ENCODE measurements at regions not wholly inside any gene's neighbourhood (a gene's known extent, or its start where the extent isn't known, plus 50 kb on each side); places are given as distances from the start of the nearest gene placed in this dataset.

DNA sequence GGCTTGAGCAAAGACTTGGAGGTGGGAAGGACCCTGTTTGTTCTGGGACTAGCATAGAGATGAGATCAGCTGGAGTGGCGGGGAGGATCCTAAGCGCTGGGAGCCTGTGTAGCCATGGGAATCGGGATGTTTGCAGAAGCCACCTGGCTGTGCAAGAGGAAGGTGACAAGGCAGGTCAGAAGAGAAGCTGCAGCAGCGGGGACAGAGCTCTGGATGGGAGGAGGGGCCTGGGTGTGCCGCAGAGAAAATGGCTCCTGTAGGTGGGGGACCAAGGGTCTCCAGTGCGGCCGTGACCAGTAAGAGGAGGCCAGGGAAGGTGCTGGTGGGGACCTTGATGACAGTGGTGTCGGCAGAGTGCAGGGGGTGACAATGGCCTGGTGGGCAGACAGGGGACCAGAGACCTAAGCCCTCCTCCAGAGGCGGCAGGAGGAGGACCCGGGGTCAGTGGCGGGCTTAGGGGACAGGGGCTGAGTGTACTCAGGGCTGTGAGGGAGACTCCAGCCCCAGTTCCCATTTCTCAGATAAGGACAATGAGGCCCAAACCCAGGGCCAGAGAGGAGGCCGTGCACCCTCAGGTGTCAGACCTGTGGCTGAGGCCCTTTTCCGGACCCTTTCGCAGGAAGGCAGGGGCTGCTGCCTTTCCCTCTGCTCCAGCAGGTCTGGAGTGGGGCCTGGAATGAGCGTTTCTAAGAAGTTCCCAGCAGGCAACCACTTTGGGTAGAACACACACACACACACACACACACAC, 206.6 kb upstream of the RTL1 start:
- H3K4me2 ChIP-seq (ENCODE audit: low read depth, low read length) = no peak overlapping the region
- no peak overlapping the region for H2AFZ ChIP-seq (ENCODE audit: low read length)
- no peak overlapping the region for H3K4me3 ChIP-seq (replicated peaks in 1 of 3; ENCODE audit: insufficient read depth in 1 of 3, low read depth in 2 of 3, low read length in 3 of 3)
- no peak overlapping the region for H3K27ac ChIP-seq (ENCODE audit: extremely low read length, insufficient read depth, low read length)
- H3K4me1 ChIP-seq (ENCODE audit: insufficient read depth, low read length) = no peaks in the 10 kb centered on the region
- intact Hi-C loops (cut with micrococcal nuclease; ENCODE audit: unreplicated experiment) = no loop called here
- no peaks in the 10 kb centered on the region for H4K20me1 ChIP-seq (ENCODE audit: insufficient read depth, low read length)
- no peaks in the 10 kb centered on the region for H3K36me3 ChIP-seq (replicated peaks in 1 of 2; ENCODE audit: control insufficient read depth in 1 of 2, insufficient read depth in 2 of 2, low read length in 2 of 2)
- peaks cover 4 to 35% of the 10 kb centered on the region in 2 experiments; a peak in 4 of 5 replicates for H3K27me3 ChIP-seq (ENCODE audit: control insufficient read depth in 1 of 2, insufficient read depth in 2 of 2, low read length in 2 of 2)
- no peaks in the 10 kb centered on the region for H3K79me2 ChIP-seq (ENCODE audit: insufficient read depth, low read length)
- BruUV-seq (replicated peaks) = no TSS peak
- ChIA-PET POLR2A (no interaction called here), CTCF (ENCODE audit: low intra/inter-chr PET ratio, low total read pairs) (no interaction called here)
- 46% methylated on average over 11 of the region's 15 CpGs for WGBS (ENCODE audit: low lambda C conversion rate)
- FAIRE-seq = no peak
- no peak overlapping the region for H3K9ac ChIP-seq (ENCODE audit: insufficient read depth, low read depth, low read length)
- no peak for DNase-seq (ENCODE audit: low spot score)
- no peak for ATAC-seq
- no peaks in the 10 kb centered on the region for H3K9me3 ChIP-seq (ENCODE audit: low read length)
- TF ChIP-seq ZNF75D (CRISPR knock-in tag; IDR thresholded peaks at IDR 0.05; ENCODE audit: borderline replicate concordance) (no peak), NCOR1 (IDR thresholded peaks at IDR 0.05; ENCODE audit: borderline replicate concordance, low read length) (no peak), ZNF777 (CRISPR knock-in tag; IDR thresholded peaks at IDR 0.05) (no peak), TRIM24 (CRISPR knock-in tag; IDR thresholded peaks at IDR 0.05) (no peak)
- TF ChIP-seq, protein P1, sequence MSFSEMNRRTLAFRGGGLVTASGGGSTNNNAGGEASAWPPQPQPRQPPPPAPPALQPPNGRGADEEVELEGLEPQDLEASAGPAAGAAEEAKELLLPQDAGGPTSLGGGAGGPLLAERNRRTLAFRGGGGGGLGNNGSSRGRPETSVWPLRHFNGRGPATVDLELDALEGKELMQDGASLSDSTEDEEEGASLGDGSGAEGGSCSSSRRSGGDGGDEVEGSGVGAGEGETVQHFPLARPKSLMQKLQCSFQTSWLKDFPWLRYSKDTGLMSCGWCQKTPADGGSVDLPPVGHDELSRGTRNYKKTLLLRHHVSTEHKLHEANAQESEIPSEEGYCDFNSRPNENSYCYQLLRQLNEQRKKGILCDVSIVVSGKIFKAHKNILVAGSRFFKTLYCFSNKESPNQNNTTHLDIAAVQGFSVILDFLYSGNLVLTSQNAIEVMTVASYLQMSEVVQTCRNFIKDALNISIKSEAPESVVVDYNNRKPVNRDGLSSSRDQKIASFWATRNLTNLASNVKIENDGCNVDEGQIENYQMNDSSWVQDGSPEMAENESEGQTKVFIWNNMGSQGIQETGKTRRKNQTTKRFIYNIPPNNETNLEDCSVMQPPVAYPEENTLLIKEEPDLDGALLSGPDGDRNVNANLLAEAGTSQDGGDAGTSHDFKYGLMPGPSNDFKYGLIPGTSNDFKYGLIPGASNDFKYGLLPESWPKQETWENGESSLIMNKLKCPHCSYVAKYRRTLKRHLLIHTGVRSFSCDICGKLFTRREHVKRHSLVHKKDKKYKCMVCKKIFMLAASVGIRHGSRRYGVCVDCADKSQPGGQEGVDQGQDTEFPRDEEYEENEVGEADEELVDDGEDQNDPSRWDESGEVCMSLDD (CRISPR knock-in tag; IDR thresholded peaks at IDR 0.05; ENCODE audit: borderline replicate concordance) = no peak
- TF ChIP-seq, protein P2, sequence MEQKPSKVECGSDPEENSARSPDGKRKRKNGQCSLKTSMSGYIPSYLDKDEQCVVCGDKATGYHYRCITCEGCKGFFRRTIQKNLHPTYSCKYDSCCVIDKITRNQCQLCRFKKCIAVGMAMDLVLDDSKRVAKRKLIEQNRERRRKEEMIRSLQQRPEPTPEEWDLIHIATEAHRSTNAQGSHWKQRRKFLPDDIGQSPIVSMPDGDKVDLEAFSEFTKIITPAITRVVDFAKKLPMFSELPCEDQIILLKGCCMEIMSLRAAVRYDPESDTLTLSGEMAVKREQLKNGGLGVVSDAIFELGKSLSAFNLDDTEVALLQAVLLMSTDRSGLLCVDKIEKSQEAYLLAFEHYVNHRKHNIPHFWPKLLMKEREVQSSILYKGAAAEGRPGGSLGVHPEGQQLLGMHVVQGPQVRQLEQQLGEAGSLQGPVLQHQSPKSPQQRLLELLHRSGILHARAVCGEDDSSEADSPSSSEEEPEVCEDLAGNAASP (CRISPR knock-in tag; IDR thresholded peaks at IDR 0.05; ENCODE audit: borderline replicate concordance) = no peak
- TF ChIP-seq, protein P3, sequence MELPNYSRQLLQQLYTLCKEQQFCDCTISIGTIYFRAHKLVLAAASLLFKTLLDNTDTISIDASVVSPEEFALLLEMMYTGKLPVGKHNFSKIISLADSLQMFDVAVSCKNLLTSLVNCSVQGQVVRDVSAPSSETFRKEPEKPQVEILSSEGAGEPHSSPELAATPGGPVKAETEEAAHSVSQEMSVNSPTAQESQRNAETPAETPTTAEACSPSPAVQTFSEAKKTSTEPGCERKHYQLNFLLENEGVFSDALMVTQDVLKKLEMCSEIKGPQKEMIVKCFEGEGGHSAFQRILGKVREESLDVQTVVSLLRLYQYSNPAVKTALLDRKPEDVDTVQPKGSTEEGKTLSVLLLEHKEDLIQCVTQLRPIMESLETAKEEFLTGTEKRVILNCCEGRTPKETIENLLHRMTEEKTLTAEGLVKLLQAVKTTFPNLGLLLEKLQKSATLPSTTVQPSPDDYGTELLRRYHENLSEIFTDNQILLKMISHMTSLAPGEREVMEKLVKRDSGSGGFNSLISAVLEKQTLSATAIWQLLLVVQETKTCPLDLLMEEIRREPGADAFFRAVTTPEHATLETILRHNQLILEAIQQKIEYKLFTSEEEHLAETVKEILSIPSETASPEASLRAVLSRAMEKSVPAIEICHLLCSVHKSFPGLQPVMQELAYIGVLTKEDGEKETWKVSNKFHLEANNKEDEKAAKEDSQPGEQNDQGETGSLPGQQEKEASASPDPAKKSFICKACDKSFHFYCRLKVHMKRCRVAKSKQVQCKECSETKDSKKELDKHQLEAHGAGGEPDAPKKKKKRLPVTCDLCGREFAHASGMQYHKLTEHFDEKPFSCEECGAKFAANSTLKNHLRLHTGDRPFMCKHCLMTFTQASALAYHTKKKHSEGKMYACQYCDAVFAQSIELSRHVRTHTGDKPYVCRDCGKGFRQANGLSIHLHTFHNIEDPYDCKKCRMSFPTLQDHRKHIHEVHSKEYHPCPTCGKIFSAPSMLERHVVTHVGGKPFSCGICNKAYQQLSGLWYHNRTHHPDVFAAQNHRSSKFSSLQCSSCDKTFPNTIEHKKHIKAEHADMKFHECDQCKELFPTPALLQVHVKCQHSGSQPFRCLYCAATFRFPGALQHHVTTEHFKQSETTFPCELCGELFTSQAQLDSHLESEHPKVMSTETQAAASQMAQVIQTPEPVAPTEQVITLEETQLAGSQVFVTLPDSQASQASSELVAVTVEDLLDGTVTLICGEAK (IDR thresholded peaks at IDR 0.05) = no peak
- TF ChIP-seq, protein P3 (CRISPR knock-in tag; IDR thresholded peaks at IDR 0.05) = no peak
- in situ Hi-C loops (cut with HindIII; ENCODE audit: extremely low pct_ligation_motif_present, low pct_unique_long_range_greater_than_20kb) = no loop called here
